Right atrium auricular region (tissue), 2 donors: ENCODE measurements at regions not wholly inside any gene's neighbourhood (a gene's known extent, or its start where the extent isn't known, plus 50 kb on each side); places are given as distances from the start of the nearest gene placed in this dataset.

Source experiments
- DNase-seq: peaks from one replicate; pipeline ENCODE4 v3.0.0-alpha.2; 2019; ENCODE audit warnings: low spot score
- H3K27ac ChIP-seq, 2 donors: fragments of 200-600 bp; sonication (generic); 1 replicate in 1 of 2; 2 replicates in 1 of 2; pipeline ENCODE4 v1.5.1; 2016 to 2019
- H3K27me3 ChIP-seq, 2 donors: fragments of 200-600 bp; sonication (generic); one replicate each; pipeline versions ENCODE4 v1.5.1 to v1.6.0; 2017 to 2019
- H3K36me3 ChIP-seq: fragments of 200-600 bp; sonication (generic); one replicate; pipeline ENCODE4 v1.5.1; 2016
- H3K4me1 ChIP-seq, 2 donors: fragments of 200-600 bp; sonication (generic); one replicate each; pipeline versions ENCODE4 v1.5.1 to v1.6.0; 2017 to 2019
- H3K4me3 ChIP-seq, 2 donors: fragments of 200-600 bp; sonication (generic); 1 replicate in 1 of 2; 2 replicates in 1 of 2; pipeline ENCODE4 v1.5.1; 2017 to 2019; ENCODE audit warnings: mild to moderate bottlenecking in 1 of 2, moderate library complexity in 1 of 2
- H3K9me3 ChIP-seq, 2 donors: fragments of 200-600 bp; sonication (generic); one replicate each; pipeline ENCODE4 v1.5.1; 2019
- TF ChIP-seq, protein P1 (sequence below), 2 donors: fragments of 200-600 bp; sonication (generic); IDR thresholded peaks; one replicate each; pipeline ENCODE4 v1.5.1; 2019; ENCODE audit warnings: antibody characterized with exemption in 2 of 2

DNA sequence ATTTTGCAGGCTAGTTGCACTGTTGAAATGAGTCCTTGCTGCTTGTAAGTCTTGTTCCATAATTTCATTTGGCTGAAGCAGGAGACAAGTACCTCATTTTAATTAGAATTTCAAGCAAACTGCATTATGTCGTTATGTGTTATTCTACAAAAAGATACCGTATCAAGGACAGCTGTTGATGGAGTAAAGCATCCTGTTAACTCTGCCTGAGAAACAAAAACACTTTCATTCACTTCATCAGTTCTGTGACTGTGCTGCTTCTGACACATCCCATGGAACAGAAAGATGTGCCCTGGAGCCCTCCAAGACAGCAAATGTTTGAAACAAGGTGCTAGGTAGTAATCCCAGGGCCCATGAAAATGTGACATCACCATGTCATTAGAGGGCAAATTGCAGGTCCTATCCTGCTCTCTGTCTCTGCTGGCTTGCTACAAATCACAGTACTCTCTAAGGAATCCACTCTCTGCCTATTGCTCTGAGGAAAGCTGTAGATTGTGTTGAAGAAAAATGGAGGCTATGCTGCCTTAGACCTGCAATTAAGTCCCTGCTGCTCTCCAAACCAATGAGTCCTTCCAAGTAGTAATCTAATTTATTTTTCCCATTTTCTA is 209.7 kb upstream of the PARD3B start:
- H3K4me1 ChIP-seq, result no peaks in the 10 kb centered on the region

DNA sequence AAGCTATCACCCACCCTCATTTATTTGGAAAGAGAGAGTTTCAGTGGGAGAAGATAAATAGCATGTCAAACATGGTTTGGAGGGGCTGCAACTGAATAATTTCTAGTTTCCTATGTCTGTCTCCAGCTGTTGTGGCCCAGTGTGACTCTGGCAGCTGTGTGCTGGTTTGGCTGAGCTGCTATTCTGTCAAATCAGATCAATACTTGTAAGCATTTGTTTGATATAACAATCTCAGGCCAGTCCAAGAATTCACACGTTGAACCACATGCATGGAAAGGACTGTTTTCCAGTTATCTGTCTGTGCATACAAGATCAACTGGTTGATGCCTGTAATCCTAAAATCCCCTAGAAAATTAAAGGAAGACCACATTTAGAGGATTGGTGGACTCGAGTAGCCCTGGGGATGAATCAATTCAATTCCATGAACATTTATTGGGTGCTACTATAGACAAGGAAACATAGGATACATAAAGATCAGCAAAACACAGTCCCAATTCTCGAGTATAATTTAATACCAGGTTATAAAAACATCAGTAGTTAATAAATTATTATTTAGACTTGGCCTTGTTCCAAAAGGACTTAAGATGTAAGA is 209.0 kb upstream of the PARD3B start:
- TF ChIP-seq, protein P1, sequence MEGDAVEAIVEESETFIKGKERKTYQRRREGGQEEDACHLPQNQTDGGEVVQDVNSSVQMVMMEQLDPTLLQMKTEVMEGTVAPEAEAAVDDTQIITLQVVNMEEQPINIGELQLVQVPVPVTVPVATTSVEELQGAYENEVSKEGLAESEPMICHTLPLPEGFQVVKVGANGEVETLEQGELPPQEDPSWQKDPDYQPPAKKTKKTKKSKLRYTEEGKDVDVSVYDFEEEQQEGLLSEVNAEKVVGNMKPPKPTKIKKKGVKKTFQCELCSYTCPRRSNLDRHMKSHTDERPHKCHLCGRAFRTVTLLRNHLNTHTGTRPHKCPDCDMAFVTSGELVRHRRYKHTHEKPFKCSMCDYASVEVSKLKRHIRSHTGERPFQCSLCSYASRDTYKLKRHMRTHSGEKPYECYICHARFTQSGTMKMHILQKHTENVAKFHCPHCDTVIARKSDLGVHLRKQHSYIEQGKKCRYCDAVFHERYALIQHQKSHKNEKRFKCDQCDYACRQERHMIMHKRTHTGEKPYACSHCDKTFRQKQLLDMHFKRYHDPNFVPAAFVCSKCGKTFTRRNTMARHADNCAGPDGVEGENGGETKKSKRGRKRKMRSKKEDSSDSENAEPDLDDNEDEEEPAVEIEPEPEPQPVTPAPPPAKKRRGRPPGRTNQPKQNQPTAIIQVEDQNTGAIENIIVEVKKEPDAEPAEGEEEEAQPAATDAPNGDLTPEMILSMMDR (IDR thresholded peaks at IDR 0.05), result no peak
- no peaks in the 10 kb centered on the region for H3K4me1 ChIP-seq
- H3K4me3 ChIP-seq, result no peak overlapping the region
- no peaks in the 10 kb centered on the region for H3K36me3 ChIP-seq
- no peak for DNase-seq
- H3K27me3 ChIP-seq, result no peaks in the 10 kb centered on the region
- no peaks in the 10 kb centered on the region for H3K9me3 ChIP-seq
- H3K27ac ChIP-seq, result no peak overlapping the region

More for the DNA sequence above, 209.7 kb upstream of the PARD3B start:
- Histone ChIP-seq H3K9me3 (no peaks in the 10 kb centered on the region), H3K36me3 (no peaks in the 10 kb centered on the region), H3K4me3 (no peak overlapping the region), H3K27ac (no peak overlapping the region), H3K27me3 (no peaks in the 10 kb centered on the region)
- no peak for DNase-seq
- TF ChIP-seq, protein P1 (IDR thresholded peaks at IDR 0.05), result no peak

DNA sequence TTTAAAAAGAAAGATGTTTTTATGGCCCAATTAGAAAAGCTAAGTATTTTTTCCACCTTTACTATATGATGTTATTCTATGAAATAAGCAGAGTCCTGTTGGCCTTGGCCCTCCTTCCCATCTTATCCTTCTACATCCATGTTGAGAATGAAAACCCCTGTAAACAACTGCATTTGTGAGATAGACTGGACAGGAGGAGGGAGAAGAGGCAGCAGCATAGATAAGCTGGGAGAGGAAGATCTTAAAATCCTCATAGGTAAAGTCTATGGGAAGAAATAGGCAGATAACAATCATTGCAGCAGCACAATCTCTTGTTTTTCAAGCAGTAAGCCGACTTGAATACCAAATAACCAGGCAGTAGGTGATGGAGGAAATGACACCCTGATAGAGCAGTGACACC is 207.6 kb upstream of the PARD3B start:
- TF ChIP-seq, protein P1 (IDR thresholded peaks at IDR 0.05), result no peak
- Histone ChIP-seq H3K27me3 (no peaks in the 10 kb centered on the region), H3K4me1 (no peaks in the 10 kb centered on the region), H3K4me3 (no peak overlapping the region), H3K36me3 (no peaks in the 10 kb centered on the region), H3K27ac (no peak overlapping the region), H3K9me3 (no peaks in the 10 kb centered on the region)
- no peak for DNase-seq

DNA sequence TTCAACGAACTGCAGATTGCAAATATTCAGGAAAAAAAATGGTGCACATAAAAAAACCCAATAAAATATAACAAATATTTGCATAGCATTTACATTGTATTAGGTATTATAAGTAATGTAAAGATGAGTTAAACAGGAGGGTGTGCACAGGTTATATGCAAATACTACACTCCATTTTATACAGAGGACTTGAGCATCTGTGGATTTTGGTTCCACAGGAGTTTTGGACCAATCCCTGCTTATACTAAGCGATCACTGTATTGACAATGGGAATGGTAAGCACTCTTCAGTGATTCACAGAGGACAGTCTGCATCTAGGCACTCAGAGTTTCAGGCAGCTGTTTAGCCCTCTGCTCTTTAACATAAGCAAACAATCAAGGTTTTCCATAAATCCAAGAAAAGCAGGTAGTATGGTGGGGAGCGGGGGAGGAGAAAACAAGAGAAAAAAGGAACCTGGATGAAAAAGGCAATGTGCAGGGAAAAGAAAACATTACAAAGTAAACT is 206.0 kb upstream of the PARD3B start:
- Histone ChIP-seq H3K4me1 (no peaks in the 10 kb centered on the region), H3K36me3 (no peaks in the 10 kb centered on the region), H3K4me3 (no peak overlapping the region), H3K27ac (no peak overlapping the region), H3K27me3 (no peaks in the 10 kb centered on the region), H3K9me3 (no peaks in the 10 kb centered on the region)
- DNase-seq, result no peak
- TF ChIP-seq, protein P1 (IDR thresholded peaks at IDR 0.05), result no peak

DNA sequence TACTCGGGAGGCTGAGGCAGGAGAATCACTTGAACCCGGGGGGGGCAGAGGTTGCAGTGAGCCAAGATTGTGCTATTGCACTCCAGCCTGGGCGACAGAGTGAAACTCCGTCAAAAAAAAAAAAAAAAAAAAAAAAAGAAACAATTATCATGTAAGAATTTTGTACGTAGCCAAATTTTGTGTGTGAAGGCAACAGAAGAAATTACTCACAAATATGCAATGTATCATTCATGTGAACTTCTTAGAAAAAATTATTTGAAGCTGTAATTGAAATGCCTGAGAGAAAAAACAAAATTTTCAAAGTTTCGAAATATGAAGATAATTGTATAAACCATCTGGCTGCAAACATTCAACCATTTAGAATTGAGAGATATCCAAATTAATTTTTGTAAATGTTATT is 204.8 kb upstream of the PARD3B start:
- TF ChIP-seq, protein P1 (IDR thresholded peaks at IDR 0.05), result no peak
- H3K27ac ChIP-seq, result no peak overlapping the region
- H3K4me3 ChIP-seq, result no peak overlapping the region
- H3K4me1 ChIP-seq, result no peaks in the 10 kb centered on the region
- no peak for DNase-seq
- no peaks in the 10 kb centered on the region for H3K9me3 ChIP-seq
- no peaks in the 10 kb centered on the region for H3K36me3 ChIP-seq
- no peaks in the 10 kb centered on the region for H3K27me3 ChIP-seq

DNA sequence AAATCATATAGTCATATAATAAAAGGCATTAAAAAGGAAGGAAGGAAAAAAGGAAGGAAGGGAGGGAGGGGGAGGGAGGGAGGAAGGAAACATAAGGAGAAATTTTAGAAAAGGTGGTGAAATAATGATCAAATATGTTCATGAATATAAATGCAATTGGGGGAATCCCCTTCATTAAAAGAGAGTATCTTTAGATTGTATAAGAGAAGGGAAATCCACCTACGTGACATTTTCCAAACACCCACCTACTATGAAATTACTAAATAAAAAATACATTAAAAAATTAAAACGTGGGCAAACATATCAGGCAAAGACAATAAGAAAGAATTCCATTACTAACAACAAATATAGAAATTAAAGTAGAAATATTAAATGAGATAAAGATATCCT is 203.4 kb upstream of the PARD3B start:
- TF ChIP-seq, protein P1 (IDR thresholded peaks at IDR 0.05), result no peak
- no peak for DNase-seq
- Histone ChIP-seq H3K27ac (no peak overlapping the region), H3K9me3 (no peaks in the 10 kb centered on the region), H3K27me3 (no peaks in the 10 kb centered on the region), H3K4me1 (no peaks in the 10 kb centered on the region), H3K36me3 (no peaks in the 10 kb centered on the region), H3K4me3 (no peak overlapping the region)
